ENCODE measurements at regions not wholly inside any gene's neighbourhood (a gene's known extent, or its start where the extent isn't known, plus 50 kb on each side); places are given as distances from the start of the nearest gene placed in this dataset.
"Not testable (repeated sequence)": the region's sequence is repeated elsewhere in the genome, so short reads cannot be mapped to it uniquely, and the experiment has no call there.

DNA sequence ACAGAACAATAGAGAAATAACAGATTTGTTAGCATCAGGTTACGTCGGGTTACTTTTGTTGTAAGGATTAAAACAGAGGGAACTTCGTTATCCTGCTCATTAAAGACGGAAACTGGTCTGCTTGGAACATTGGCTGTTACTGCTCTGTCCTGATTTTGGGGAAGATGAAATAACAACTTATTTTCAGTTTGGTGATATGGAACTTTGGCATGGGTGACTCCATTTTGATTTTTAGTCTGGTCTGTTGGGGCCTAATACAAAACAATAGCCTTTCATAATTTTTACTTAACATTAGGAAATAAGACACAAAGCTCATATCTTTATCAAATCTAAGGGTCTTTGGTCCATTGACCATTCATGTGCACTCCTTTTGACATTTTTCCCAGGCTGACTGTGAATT is 220.5 kb upstream of the DUSP10 start:
- H3K27ac ChIP-seq: no peak overlapping the region
- TF ChIP-seq, protein P1, sequence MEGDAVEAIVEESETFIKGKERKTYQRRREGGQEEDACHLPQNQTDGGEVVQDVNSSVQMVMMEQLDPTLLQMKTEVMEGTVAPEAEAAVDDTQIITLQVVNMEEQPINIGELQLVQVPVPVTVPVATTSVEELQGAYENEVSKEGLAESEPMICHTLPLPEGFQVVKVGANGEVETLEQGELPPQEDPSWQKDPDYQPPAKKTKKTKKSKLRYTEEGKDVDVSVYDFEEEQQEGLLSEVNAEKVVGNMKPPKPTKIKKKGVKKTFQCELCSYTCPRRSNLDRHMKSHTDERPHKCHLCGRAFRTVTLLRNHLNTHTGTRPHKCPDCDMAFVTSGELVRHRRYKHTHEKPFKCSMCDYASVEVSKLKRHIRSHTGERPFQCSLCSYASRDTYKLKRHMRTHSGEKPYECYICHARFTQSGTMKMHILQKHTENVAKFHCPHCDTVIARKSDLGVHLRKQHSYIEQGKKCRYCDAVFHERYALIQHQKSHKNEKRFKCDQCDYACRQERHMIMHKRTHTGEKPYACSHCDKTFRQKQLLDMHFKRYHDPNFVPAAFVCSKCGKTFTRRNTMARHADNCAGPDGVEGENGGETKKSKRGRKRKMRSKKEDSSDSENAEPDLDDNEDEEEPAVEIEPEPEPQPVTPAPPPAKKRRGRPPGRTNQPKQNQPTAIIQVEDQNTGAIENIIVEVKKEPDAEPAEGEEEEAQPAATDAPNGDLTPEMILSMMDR (conservative IDR thresholded peaks at IDR 0.05): no peak
- no peak for TF ChIP-seq ZFX (IDR thresholded peaks at IDR 0.05)

DNA sequence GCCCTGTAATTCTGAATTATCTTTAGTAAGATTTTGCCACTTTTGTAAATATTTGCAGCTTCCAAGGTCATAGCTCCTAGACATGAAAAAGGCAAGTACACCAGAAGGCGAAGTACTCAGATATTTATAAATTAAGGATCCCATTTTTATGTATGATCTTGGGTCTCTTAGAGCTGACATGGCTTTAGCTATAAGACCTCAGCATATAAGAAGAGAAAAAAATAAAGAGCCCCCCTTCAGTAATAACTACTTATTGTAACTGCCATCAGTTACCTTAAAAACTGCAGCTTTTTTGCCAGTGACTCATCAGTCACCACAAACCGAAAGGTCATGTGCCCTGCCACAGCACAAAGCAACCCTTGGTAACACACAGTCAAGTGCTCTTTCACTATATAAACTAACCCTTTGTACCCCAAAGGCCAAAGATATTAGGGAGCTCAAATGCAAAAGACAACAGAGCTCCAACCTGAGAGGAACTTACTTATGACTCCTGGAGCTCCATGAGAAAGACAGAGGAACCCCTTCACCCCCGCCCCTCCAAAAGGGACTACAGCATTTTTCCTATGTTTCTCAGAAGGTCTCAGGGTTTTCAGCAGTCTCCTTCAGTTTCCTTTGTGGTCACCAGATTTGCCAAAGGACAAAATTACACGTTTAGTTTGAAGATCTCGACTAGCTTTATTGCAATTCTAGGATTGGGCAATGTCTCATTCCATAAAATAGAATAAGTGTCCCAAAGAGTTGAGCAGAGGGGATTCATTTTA is 219.8 kb upstream of the DUSP10 start:
- TF ChIP-seq, protein P1 (conservative IDR thresholded peaks at IDR 0.05): no peak
- TF ChIP-seq ZFX (IDR thresholded peaks at IDR 0.05): no peak
- H3K27ac ChIP-seq: no peak overlapping the region

DNA sequence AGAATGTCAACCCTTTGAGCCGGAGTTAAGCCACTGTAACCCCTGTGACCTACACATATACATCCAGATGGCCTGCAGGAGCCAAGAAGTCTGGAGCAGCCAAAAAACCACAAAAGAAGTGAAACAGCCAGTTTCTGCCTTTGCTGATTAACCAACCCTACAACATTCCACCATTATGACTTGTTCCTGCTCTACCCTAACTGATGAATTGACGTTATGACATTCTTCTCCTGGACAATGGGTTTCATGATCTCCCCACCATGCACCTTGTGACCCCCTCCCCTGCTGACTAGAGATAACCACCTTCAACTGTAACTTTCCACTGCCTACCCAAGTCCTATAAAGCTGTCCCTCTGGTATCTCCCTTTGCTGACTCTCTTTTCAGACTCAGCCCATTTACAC is 216.3 kb upstream of the DUSP10 start:
- H3K27ac ChIP-seq: not testable (repeated sequence)

DNA sequence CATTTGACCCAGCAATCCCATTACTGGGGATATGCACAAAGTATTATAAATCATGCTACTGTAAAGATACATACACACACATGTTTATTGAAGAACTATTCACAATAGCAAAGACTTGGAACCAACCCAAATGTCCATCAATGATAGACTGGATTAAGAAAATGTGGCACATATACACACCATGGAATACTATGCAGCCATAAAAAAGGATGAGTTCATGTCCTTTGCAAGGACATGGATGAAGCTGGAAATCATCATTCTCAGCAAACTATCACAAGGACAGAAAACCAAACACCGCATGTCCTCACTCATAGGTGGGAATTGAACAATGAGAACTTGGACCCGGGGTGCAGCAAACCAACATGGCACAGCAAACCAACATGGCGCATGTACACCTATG is 215.5 kb upstream of the DUSP10 start:
- H3K27ac ChIP-seq: not testable (repeated sequence)

DNA sequence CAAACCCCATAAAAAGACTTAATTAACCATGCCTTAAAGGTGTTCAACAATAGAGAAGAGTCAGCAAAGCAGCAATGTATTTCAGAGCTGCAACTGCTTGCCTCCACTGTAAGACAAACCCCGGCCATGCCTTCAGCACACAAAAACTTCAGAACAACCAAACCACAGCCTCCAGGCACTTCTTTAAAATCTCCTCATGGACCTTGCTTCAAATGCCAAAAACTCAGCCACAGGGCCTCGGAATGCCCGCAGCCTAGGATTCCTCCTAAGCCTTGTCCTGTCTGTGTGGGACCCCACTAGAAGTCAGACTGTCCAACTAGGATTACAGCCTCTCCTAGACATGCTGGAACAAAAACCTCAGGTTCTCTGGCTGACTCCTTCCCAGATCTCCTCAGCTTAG is 208.1 kb upstream of the DUSP10 start:
- no peak overlapping the region for H3K27ac ChIP-seq
- TF ChIP-seq, protein P1 (conservative IDR thresholded peaks at IDR 0.05): no peak
- TF ChIP-seq ZFX (IDR thresholded peaks at IDR 0.05): no peak

DNA sequence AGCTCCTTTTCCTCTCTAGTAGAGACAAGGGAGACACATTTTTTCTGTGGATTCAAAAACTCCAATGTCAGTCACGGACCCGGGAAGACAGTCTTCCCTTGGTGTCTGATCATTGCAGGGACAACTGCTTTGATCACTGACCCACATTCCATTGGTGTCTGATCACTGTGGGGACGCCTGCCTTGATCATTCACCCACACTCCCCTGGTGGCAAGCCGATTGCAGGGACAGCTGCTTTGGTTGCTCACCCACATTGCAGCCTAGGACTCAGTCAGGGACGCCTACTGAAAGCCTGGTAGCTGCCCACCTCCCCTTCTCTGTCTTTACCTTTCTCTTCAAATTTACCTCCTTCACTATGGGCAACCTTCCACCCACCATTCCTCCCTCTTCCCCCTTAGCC is 206.6 kb upstream of the DUSP10 start:
- TF ChIP-seq ZFX (IDR thresholded peaks at IDR 0.05): no peak
- TF ChIP-seq, protein P1 (conservative IDR thresholded peaks at IDR 0.05): no peak
- no peak overlapping the region for H3K27ac ChIP-seq

DNA sequence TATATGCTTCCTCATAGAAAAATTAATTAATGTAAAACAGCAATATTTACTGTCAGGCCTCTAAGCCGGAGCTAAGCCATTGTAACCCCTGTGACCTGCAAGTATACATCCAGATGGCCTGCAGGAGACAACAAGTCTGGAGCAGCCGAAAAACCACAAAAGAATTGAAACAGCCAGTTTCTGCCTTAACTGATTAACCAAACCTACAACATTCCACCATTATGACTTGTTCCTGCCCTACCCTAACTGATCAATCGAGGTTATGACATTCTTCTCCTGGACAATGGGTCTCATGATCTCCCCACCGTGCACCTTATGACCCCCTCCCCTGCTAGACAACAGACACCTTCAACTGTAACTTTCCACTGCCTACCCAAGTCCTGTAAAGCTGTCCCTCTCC is 205.8 kb upstream of the DUSP10 start:
- H3K27ac ChIP-seq: no peak overlapping the region
- no peak for TF ChIP-seq ZFX (IDR thresholded peaks at IDR 0.05)
- TF ChIP-seq, protein P1 (conservative IDR thresholded peaks at IDR 0.05): no peak

DNA sequence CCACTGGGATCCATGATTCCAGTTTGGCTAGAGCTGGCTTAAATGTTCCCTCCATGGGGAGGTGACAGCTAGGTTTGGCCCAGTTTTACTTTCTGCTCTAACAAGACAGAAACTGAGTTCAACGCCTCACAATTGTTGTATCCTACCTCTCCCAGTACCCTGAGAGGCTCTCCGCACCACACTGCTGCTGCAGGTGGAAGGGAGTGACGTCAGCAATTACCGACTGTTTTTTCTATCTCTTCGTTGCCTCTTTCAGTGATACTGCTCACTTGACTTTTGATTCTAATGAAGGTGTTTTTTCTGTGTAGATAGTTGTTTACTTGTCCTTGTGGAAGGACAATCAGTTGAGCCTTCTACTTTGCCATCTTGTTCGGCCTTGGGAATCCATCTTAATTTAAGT is 204.9 kb upstream of the DUSP10 start:
- H3K27ac ChIP-seq: no peak overlapping the region
- no peak for TF ChIP-seq ZFX (IDR thresholded peaks at IDR 0.05)
- TF ChIP-seq, protein P1 (conservative IDR thresholded peaks at IDR 0.05): no peak

Data from C4-2B (cell line).